HEK293 (cell line): ENCODE measurements at regions not wholly inside any gene's neighbourhood (a gene's known extent, or its start where the extent isn't known, plus 50 kb on each side); places are given as distances from the start of the nearest gene placed in this dataset.

Source experiments
- GLIS2 ChIP-seq: fragments of 450-650 bp; formaldehyde crosslinking; IDR thresholded peaks from 2 replicates; pipeline ENCODE4 v1.5.1; 2016; ENCODE audit warnings: missing biosample characterization, missing genetic modification characterization
- KLF16 ChIP-seq: fragments of 450-650 bp; formaldehyde crosslinking; IDR thresholded peaks from 2 replicates; pipeline ENCODE4 v1.5.1; 2017; ENCODE audit warnings: missing biosample characterization, missing genetic modification characterization
- MEIS1 ChIP-seq: sonication (generic); formaldehyde crosslinking; IDR thresholded peaks from 2 replicates; pipeline ENCODE4 v1.8.1; 2022; ENCODE audit warnings: missing genetic modification reagents, mild to moderate bottlenecking, borderline replicate concordance
- REST ChIP-seq: fragments of 450-650 bp; formaldehyde crosslinking; IDR thresholded peaks from 2 replicates; pipeline ENCODE4 v1.5.1; 2016; ENCODE audit warnings: missing biosample characterization, missing genetic modification characterization
- YY2 ChIP-seq: fragments of 450-650 bp; formaldehyde crosslinking; IDR thresholded peaks from 2 replicates; pipeline ENCODE4 v1.5.1; 2016; ENCODE audit warnings: missing biosample characterization, missing genetic modification characterization
- ZBTB8A ChIP-seq: fragments of 450-650 bp; formaldehyde crosslinking; IDR thresholded peaks from 2 replicates; pipeline ENCODE4 v1.5.1; 2016; ENCODE audit warnings: missing biosample characterization, missing genetic modification characterization
- TF ChIP-seq, protein P1 (sequence below): fragments of 450-650 bp; formaldehyde crosslinking; IDR thresholded peaks from 2 replicates; pipeline ENCODE4 v1.5.1; 2016; ENCODE audit warnings: missing biosample characterization, missing genetic modification characterization

- no peak for TF ChIP-seq ZBTB8A
- TF ChIP-seq, protein P1, sequence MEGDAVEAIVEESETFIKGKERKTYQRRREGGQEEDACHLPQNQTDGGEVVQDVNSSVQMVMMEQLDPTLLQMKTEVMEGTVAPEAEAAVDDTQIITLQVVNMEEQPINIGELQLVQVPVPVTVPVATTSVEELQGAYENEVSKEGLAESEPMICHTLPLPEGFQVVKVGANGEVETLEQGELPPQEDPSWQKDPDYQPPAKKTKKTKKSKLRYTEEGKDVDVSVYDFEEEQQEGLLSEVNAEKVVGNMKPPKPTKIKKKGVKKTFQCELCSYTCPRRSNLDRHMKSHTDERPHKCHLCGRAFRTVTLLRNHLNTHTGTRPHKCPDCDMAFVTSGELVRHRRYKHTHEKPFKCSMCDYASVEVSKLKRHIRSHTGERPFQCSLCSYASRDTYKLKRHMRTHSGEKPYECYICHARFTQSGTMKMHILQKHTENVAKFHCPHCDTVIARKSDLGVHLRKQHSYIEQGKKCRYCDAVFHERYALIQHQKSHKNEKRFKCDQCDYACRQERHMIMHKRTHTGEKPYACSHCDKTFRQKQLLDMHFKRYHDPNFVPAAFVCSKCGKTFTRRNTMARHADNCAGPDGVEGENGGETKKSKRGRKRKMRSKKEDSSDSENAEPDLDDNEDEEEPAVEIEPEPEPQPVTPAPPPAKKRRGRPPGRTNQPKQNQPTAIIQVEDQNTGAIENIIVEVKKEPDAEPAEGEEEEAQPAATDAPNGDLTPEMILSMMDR: no peak
- TF ChIP-seq GLIS2 (tag by site-specific recombination): no peak
- TF ChIP-seq KLF16 (tag by site-specific recombination): no peak
- no peak for TF ChIP-seq REST (tag by site-specific recombination)
- TF ChIP-seq MEIS1: no peak
- TF ChIP-seq YY2 (tag by site-specific recombination): no peak
Measured at GRCh38 chr9:81256368-81256767, 433.0 kb downstream of the TLE1 start.
